HCT116 (cell line): ENCODE measurements at regions not wholly inside any gene's neighbourhood (a gene's known extent, or its start where the extent isn't known, plus 50 kb on each side); places are given as distances from the start of the nearest gene placed in this dataset.

Experiments used
- ATAC-seq: fragments of 200-7000 bp; cut with Tn5 transposase; 2 replicates; pipeline ENCODE4 v1.9.1; 2020; ENCODE audit warnings: mild to moderate bottlenecking, moderate library complexity
- BruUV-seq: library from RNA; stranded (reverse); fragments of 400-500 nt; replicated peaks from 2 replicates; lab custom pipeline; 2021; lab: Mats Ljungman, UMichigan
- CTCF ChIA-PET: fragments of 300-600 bp; sonication (Branson Sonifier 250); formaldehyde crosslinking; loops from one replicate; lab custom pipeline; 2021; ENCODE audit warnings: antibody characterized with exemption; lab: Charles Lee
- POLR2A ChIA-PET: fragments of 300-600, 350-600 bp; sonication (Branson Sonifier 250); formaldehyde crosslinking; loops from one replicate; lab custom pipeline; 2021; ENCODE audit warnings: antibody characterized with exemption; lab: Charles Lee
- RAD21 ChIA-PET, 2 experiments: fragments of 300-600 bp; sonication (Branson Sonifier 250); formaldehyde crosslinking; loops; one replicate each; lab custom pipeline; 2023; ENCODE audit warnings: low total read pairs in 2 of 2; ENCODE audit not compliant: uncharacterized antibody in 2 of 2, unreplicated experiment in 2 of 2, low non-redundant PET in 1 of 2; lab: Charles Lee
- DNase-seq: peaks from one replicate; pipeline ENCODE4 v3.0.0-alpha.2; 2010; ENCODE audit warnings: low read depth, low spot score
- H2AFZ ChIP-seq: fragments of 200-600 bp; shearing (Covaris generic), sonication (generic); 2 replicates; pipeline ENCODE4 v1.6.1; 2017; ENCODE audit warnings: low read depth, mixed run types, mixed read lengths, antibody characterized with exemption, low read length; ENCODE audit not compliant: poor library complexity, severe bottlenecking
- H3K27ac ChIP-seq: 2 replicates; pipeline ENCODE4 v1.5.1; 2012; ENCODE audit warnings: low read depth, low read length
- H3K27me3 ChIP-seq: fragments of 200-600 bp; sonication (generic); 2 replicates; pipeline ENCODE4 v1.6.1; 2016; ENCODE audit warnings: mixed run types, low read length, mixed read lengths; ENCODE audit not compliant: insufficient read depth
- H3K36me3 ChIP-seq, 2 experiments: fragments of 200-500 bp in 1 of 2; fragments of 200-600 bp in 1 of 2; sonication (Bioruptor generic) in 1 of 2; sonication (generic) in 1 of 2; 2 replicates each; pipeline versions ENCODE4 v1.5.1 to v1.6.1; 2014 to 2016; ENCODE audit warnings: low read length in 2 of 2, inconsistent platforms in 1 of 2, mixed read lengths in 1 of 2, mixed run types in 1 of 2; ENCODE audit not compliant: insufficient read depth in 2 of 2, control insufficient read depth in 1 of 2
- H3K4me1 ChIP-seq, 2 experiments: fragments of 200-600 bp in 1 of 2; sonication (generic) in 1 of 2; 2 replicates each; pipeline versions ENCODE4 v1.5.1 to v1.6.1; 2012 to 2017; ENCODE audit warnings: low read length in 2 of 2, inconsistent platforms in 1 of 2, mild to moderate bottlenecking in 1 of 2, mixed read lengths in 1 of 2, mixed run types in 1 of 2, moderate library complexity in 1 of 2; ENCODE audit not compliant: insufficient read depth in 2 of 2, control insufficient read depth in 1 of 2
- H3K4me2 ChIP-seq: fragments of 200-600 bp; sonication (generic); 2 replicates; pipeline ENCODE4 v1.6.1; 2017; ENCODE audit warnings: mixed run types, low read length, mixed read lengths
- H3K4me3 ChIP-seq, 2 experiments: fragments of 200-600 bp in 1 of 2; sonication (generic) in 1 of 2; replicated peaks in 1 of 2; 2 replicates each; pipeline ENCODE4 v1.5.1; 2011 to 2016; ENCODE audit warnings: low read length in 2 of 2, control low read depth in 1 of 2, low read depth in 1 of 2, mild to moderate bottlenecking in 1 of 2, mixed read lengths in 1 of 2, mixed run types in 1 of 2
- H3K79me2 ChIP-seq: fragments of 200-600 bp; sonication (generic); 2 replicates; pipeline ENCODE4 v1.6.1; 2017; ENCODE audit warnings: mild to moderate bottlenecking, mixed run types, low read length, moderate library complexity, mixed read lengths; ENCODE audit not compliant: insufficient read depth
- H3K9ac ChIP-seq: fragments of 200-600 bp; sonication (generic); 2 replicates; pipeline ENCODE4 v1.6.1; 2016; ENCODE audit warnings: low read length, mixed read lengths
- H3K9me2 ChIP-seq: fragments of 200-600 bp; sonication (generic), shearing (Covaris generic); 2 replicates; pipeline ENCODE4 v1.6.1; 2017; ENCODE audit warnings: mixed run types, mild to moderate bottlenecking, moderate library complexity; ENCODE audit not compliant: insufficient read depth
- H3K9me3 ChIP-seq, 2 experiments: fragments of 200-500 bp in 1 of 2; fragments of 200-600 bp in 1 of 2; sonication (Bioruptor generic) in 1 of 2; sonication (generic) in 1 of 2; 2 replicates each; pipeline ENCODE4 v1.6.1; 2014 to 2017; ENCODE audit warnings: low read length in 2 of 2, mixed read lengths in 2 of 2, inconsistent platforms in 1 of 2, low read depth in 1 of 2, mild to moderate bottlenecking in 1 of 2, mixed run types in 1 of 2, moderate library complexity in 1 of 2; ENCODE audit not compliant: control insufficient read depth in 1 of 2, insufficient read depth in 1 of 2
- H4K20me1 ChIP-seq: fragments of 200-600 bp; sonication (generic), shearing (Covaris generic); 2 replicates; pipeline ENCODE4 v1.6.1; 2017; ENCODE audit warnings: mixed run types, mild to moderate bottlenecking, moderate library complexity; ENCODE audit not compliant: insufficient read depth
- CBX3 ChIP-seq: IDR thresholded peaks from 2 replicates; pipeline ENCODE4 v1.6.1; 2012; ENCODE audit warnings: low read depth
- CEBPB ChIP-seq: IDR thresholded peaks from 2 replicates; pipeline ENCODE4 v1.6.1; 2012; ENCODE audit warnings: low read depth
- ELF1 ChIP-seq: IDR thresholded peaks from 2 replicates; pipeline ENCODE4 v1.6.1; 2012; ENCODE audit warnings: low read depth, borderline replicate concordance
- EZH2phosphoT487 ChIP-seq: fragments of 200-600 bp; IDR thresholded peaks from 2 replicates; pipeline ENCODE4 v1.6.1; 2018; ENCODE audit warnings: antibody characterized with exemption, borderline replicate concordance
- POLR2AphosphoS5 ChIP-seq: IDR thresholded peaks from 2 replicates; pipeline ENCODE4 v1.6.1; 2011; ENCODE audit warnings: mild to moderate bottlenecking, low read depth, low read length, moderate library complexity
- TCF7L2 ChIP-seq: IDR thresholded peaks from 2 replicates; pipeline ENCODE4 v1.7.0; 2011; ENCODE audit warnings: borderline replicate concordance, inconsistent platforms; ENCODE audit not compliant: insufficient read depth, insufficient read length; ENCODE audit errors: extremely low read depth
- ZFX ChIP-seq: fragments of 450-650 bp; IDR thresholded peaks from 2 replicates; pipeline ENCODE4 v1.6.1; 2017
- intact Hi-C: fragments of 100-400 bp; cut with micrococcal nuclease; formaldehyde crosslinking; loops from 2 replicates; pipeline ENCODE4 v1.10.0; 2022
- TF ChIP-seq, protein P1 (sequence below), 3 experiments: fragments of 200-600 bp in 1 of 3; sonication (generic) in 1 of 3; IDR thresholded peaks in 2 of 3; conservative IDR thresholded peaks in 1 of 3; 2 replicates each; pipeline ENCODE4 v1.5.1; 2012 to 2017; ENCODE audit warnings: low read depth in 2 of 3, low read length in 2 of 3, antibody characterized with exemption in 1 of 3, borderline replicate concordance in 1 of 3, control low read depth in 1 of 3, mild to moderate bottlenecking in 1 of 3, mixed read lengths in 1 of 3, mixed run types in 1 of 3, moderate library complexity in 1 of 3; ENCODE audit not compliant: insufficient read depth in 1 of 3
- TF ChIP-seq, protein P2 (sequence below): IDR thresholded peaks from 2 replicates; pipeline ENCODE4 v1.6.1; 2012

DNA sequence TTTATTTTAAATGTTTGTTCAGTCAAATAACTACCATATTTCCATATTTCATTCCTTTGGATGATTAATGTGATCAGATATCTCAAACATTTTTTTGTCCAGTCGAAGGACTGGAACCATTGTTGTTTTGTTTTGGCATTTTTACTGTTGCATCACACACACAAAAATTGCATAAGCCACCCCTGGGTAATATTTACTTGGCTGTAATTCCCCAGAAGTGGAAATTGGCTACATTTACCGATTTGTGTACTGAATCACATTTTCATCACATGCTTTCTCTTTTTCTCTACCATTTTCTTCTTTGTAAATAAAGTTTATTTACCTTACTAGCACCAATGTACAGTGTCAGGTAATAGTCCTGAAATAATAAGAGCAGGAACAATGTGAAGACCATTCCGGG, 1729.7 kb upstream of the WWC1 start (continued):
- no peak for TF ChIP-seq EZH2phosphoT487
- no peak for TF ChIP-seq CEBPB

DNA sequence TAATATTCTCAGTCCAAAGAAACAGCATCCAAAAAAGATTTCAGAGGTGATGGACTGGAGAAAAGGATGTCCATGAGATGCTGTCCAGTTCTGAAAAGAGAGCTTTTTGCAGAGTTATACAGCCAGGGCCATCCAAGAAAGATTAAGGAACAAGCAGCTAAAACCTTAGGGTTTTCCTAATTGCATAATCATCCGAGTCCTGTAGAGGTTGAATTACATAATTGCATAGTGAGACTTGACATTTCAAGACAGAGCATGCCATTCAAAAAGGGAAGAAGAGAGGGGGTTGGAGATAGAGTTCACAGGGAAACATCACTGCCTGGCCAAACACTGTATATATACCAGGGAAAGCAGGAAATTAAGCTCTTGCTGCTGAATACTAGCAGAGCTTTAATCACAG, 1729.2 kb upstream of the WWC1 start:
- ChIA-PET POLR2A (no interaction called here), RAD21 (no interaction called here), CTCF (no interaction called here)
- ATAC-seq: no peak
- BruUV-seq: no TSS peak
- H3K9ac ChIP-seq: no peak overlapping the region
- H3K27ac ChIP-seq: no peak overlapping the region
- no peak overlapping the region for H2AFZ ChIP-seq
- intact Hi-C loops: no loop called here
- no peak for DNase-seq
- TF ChIP-seq, protein P1, sequence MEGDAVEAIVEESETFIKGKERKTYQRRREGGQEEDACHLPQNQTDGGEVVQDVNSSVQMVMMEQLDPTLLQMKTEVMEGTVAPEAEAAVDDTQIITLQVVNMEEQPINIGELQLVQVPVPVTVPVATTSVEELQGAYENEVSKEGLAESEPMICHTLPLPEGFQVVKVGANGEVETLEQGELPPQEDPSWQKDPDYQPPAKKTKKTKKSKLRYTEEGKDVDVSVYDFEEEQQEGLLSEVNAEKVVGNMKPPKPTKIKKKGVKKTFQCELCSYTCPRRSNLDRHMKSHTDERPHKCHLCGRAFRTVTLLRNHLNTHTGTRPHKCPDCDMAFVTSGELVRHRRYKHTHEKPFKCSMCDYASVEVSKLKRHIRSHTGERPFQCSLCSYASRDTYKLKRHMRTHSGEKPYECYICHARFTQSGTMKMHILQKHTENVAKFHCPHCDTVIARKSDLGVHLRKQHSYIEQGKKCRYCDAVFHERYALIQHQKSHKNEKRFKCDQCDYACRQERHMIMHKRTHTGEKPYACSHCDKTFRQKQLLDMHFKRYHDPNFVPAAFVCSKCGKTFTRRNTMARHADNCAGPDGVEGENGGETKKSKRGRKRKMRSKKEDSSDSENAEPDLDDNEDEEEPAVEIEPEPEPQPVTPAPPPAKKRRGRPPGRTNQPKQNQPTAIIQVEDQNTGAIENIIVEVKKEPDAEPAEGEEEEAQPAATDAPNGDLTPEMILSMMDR (IDR thresholded peaks at IDR 0.05 in 2 of 3, conservative IDR thresholded peaks at IDR 0.05 in 1 of 3; ENCODE audit: borderline replicate concordance in 1 of 3, insufficient read depth in 1 of 3, low read depth in 2 of 3, low read length in 2 of 3): no peak
- TF ChIP-seq POLR2AphosphoS5 (no peak), CEBPB (no peak), ZFX (no peak), CBX3 (no peak), ELF1 (no peak), TCF7L2 (no peak), EZH2phosphoT487 (no peak)
- TF ChIP-seq, protein P2, sequence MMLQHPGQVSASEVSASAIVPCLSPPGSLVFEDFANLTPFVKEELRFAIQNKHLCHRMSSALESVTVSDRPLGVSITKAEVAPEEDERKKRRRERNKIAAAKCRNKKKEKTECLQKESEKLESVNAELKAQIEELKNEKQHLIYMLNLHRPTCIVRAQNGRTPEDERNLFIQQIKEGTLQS: no peak
- H3K4me1 ChIP-seq: no peaks in the 10 kb centered on the region
- no peaks in the 10 kb centered on the region for H3K79me2 ChIP-seq
- H3K27me3 ChIP-seq: no peaks in the 10 kb centered on the region
- no peaks in the 10 kb centered on the region for H3K36me3 ChIP-seq
- H3K4me3 ChIP-seq: no peak overlapping the region
- no peaks in the 10 kb centered on the region for H3K9me2 ChIP-seq
- H4K20me1 ChIP-seq: no peaks in the 10 kb centered on the region
- peaks cover 6 to 16% of the 10 kb centered on the region in 2 experiments; a peak in 3 of 4 replicates for H3K9me3 ChIP-seq
- H3K4me2 ChIP-seq: no peak overlapping the region
